ENCODE measurements at regions not wholly inside any gene's neighbourhood (a gene's known extent, or its start where the extent isn't known, plus 50 kb on each side); places are given as distances from the start of the nearest gene placed in this dataset.
"Not testable (repeated sequence)": the region's sequence is repeated elsewhere in the genome, so short reads cannot be mapped to it uniquely, and the experiment has no call there.

- DNase-seq (ENCODE audit: low spot score), result no peak
These were observed 379.2 kb upstream of the GHITM start for GRCh38 chr10:83760142-83760541.

GRCh38 chr10:83764666-83765065, 374.6 kb upstream of the GHITM start:
- no peak for DNase-seq (ENCODE audit: low spot score)

- no peak for DNase-seq (ENCODE audit: low spot score)
These were observed 373.6 kb upstream of the GHITM start for GRCh38 chr10:83765731-83766130.

- no peak for DNase-seq (ENCODE audit: low spot score)
These were observed 370.0 kb upstream of the GHITM start for GRCh38 chr10:83769281-83769820.

- DNase-seq (ENCODE audit: low spot score), result not testable (repeated sequence)
These were observed 352.6 kb upstream of the GHITM start for GRCh38 chr10:83786701-83787100.

- no peak for DNase-seq (ENCODE audit: low spot score)
These were observed 337.3 kb upstream of the GHITM start for GRCh38 chr10:83801983-83802382.

DNA sequence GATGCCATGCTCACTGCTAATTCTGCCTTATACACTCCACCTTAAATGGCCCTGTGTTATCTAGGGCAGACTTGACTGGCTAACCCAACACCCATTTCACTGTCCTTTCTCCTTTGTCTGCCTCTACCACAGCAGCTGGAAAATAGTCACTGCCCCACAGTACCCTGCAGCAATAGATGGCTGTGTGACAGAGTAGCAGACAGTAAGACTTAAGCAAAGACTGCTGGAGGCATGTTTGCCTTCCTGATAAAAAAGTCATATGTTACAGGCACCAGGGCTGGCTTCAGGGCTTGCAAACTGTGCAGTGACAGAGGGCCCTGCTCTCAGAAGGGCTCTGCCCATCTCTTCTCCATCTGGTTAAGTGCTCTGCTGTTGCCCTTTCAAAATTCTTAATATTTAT, 332.6 kb upstream of the GHITM start:
- no peak for DNase-seq (ENCODE audit: low spot score)

DNA sequence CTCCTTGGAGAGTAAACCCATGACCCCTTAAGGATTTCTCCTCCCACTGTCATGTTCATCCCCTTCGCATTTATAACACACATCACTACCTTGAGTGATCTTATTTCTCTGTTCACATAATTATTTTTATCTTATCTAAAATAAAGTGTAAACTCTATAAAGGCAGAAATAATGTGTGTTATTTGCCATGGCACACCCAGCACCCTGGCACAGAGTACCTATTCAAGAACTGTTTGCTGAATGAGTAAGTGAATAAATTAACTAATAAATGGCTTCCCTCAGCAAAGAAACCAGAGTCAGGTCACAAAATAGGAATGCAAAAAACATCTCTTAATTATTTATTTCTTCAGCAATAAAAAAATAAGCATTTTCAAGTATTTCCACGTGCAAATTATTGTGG, 330.3 kb upstream of the GHITM start:
- no peak for DNase-seq (ENCODE audit: low spot score)

- no peak for DNase-seq (ENCODE audit: low spot score)
These were observed 322.4 kb upstream of the GHITM start for GRCh38 chr10:83816942-83817341.

- DNase-seq (ENCODE audit: low spot score), result no peak
These were observed 321.5 kb upstream of the GHITM start for GRCh38 chr10:83817797-83818196.

DNA sequence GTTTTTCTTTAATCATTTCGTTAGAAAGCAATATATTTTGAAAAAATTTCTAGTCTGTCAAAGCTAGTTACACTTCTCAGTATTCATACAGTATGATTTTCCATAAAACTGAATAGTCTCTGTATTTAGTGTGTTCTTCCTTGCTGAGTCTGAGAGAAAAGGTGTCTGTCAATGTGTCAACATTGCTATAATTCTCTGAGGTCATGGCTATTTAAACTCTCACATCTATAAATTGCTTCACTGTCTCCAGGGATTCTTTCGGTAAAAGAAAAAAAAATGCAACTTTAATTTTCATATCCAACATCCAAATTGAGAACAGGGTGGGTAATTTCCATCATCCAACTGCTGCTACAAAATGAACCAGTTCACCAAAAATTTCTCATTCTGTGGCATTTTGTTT, 319.7 kb upstream of the GHITM start:
- no peak for DNase-seq (ENCODE audit: low spot score)

DNA sequence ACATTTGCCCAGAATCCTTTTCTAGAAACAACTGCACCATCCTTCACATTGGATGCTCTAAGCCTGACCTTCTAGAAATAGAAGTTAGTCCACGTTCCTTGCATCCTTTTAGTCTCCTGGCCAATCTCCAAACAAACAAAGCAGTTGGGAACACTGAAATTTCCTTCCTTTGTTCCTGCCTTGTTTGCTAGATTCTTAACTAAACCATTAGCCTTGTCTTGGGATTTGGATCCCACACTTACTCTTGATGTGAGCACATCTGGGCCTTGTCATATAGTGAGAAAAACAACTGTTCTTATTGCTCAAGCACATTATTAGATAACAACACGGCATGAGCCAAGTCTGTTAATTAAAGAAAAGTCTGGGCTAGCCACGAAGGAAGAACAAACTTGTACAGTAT, 319.3 kb upstream of the GHITM start:
- DNase-seq (ENCODE audit: low spot score), result no peak

DNA sequence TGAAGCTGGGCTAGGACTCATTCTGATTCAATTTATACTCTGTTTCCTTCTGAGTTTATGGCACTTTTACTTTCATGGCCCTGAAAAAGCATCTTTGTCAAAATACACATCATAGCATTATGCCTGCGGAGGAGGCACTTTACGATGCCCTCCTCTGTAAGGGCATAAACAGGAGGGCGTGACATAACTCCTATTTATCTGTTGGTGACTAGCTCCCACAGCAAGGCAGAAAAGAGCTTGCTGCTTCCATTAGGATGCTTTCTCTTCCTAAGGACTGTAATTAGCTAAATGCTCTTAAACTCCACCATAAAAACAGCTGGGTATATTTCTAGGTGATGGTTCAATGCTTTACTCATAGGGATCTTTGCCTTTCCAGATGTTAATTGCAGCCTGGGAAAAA, 315.2 kb upstream of the GHITM start:
- no peak for DNase-seq (ENCODE audit: low spot score)

- no peak for DNase-seq (ENCODE audit: low spot score)
These were observed 305.2 kb upstream of the GHITM start for GRCh38 chr10:83834096-83834495.

DNA sequence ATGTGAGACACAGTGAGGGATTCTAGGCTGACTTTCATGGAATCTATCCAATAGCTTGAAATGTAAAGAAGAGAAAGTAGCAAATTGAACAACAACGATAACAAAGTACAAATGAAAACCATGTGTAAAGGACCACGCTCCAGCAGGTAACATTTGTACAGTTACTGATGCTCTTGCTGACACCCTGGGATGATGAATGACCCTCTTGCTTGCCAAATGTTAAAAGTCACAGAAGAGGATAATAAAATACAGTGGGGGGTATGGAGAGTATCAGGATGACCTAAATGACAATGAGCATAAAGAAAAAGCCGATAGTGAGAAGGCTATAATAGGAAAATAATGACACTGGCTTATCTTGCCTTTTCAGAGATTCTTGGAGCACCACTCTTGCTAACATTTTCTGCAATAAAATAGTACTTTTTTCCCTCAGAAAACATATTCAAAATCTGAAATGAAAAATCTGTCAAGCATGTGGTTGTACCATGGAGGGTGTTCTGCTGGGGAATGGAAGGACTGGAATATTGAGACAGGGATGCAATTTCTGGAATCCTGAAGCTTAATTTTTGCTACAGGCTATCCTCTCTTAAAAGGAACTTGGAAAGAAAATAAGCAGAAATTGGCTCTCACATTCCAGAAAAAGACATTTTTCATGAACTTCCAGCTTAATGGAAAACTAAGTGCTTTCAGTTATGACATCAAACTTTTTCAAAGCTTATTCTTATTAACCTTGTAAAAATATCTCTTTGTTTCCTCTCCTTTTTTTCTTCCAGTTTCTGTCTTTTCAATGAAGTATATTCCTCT, 303.2 kb upstream of the GHITM start:
- no peak for DNase-seq (ENCODE audit: low spot score)

- no peak for DNase-seq (ENCODE audit: low spot score)
These were observed 290.6 kb upstream of the GHITM start for GRCh38 chr10:83848677-83849076.

- no peak for DNase-seq (ENCODE audit: low spot score)
These were observed 290.2 kb upstream of the GHITM start for GRCh38 chr10:83849150-83849549.

DNA sequence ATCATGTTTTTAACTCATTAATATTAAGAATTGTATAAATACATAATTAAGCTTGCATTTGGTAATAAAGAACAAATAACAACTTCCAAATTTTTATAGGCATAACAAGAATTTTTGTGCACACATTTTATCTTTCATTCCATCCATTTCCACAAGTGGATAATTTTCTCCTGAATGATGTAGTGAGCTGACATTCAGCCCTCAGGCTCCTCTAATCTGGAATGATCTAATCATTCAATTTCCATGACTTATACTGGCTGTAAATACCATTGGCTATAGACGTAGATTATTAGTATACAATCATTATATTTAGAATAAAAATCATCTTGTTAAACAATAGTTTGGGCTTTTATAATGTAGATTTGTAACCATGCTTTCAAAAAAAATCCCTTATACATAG, 287.2 kb upstream of the GHITM start:
- DNase-seq (ENCODE audit: low spot score), result no peak

DNA sequence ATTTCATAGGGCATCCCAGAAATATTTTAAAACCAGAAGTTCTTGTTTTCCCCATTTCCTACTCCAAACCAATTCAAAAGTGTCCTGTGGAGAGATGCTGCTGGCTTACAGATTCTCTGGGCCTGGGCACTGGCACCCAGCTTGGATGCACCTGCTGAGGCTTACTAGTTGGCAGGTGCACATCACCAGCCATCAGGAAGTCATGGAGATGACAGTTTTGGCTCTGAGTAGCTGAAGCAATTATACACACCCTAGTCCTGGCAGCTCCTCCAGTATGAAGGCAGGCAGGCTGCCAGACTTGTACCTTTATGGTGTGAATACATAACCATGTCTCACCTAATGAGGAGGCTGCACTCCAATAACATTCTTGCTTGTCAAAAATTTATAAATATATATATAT, 276.6 kb upstream of the GHITM start:
- DNase-seq (ENCODE audit: low spot score), result no peak

DNA sequence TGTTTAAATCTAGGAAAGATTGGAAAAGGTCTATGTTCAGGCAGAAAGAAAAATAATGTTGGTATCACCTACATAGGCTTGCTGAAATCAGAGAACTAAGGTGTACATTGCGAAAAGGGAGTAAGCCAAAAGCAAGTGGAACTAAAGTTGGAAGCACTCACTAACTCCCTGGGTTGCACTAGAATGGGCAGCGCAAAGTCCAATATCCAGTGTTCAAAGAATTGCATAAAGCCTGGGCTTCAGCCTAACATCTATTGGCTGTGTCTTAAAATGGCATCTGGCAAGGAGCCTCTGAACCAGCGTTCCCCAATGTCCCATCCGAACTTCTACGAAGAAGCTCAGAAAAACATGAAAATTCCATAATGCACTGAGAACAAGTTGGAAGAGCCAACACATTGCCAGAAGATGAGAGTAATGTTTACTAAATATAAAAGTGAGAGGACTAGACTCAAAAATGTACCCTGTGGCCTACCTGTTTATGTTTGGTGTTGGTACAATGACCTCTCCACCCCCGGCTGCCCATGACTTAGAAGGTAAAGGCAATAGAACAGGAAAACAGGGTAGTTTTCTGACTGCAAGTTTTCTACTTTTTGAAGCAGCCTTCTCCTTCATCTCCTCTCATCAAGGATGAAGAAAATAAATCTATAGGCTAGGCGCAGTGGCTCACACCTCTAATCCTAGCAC, 275.9 kb upstream of the GHITM start:
- DNase-seq (ENCODE audit: low spot score), result no peak

GRCh38 chr10:83869898-83870297, 269.4 kb upstream of the GHITM start:
- no peak for DNase-seq (ENCODE audit: low spot score)

DNA sequence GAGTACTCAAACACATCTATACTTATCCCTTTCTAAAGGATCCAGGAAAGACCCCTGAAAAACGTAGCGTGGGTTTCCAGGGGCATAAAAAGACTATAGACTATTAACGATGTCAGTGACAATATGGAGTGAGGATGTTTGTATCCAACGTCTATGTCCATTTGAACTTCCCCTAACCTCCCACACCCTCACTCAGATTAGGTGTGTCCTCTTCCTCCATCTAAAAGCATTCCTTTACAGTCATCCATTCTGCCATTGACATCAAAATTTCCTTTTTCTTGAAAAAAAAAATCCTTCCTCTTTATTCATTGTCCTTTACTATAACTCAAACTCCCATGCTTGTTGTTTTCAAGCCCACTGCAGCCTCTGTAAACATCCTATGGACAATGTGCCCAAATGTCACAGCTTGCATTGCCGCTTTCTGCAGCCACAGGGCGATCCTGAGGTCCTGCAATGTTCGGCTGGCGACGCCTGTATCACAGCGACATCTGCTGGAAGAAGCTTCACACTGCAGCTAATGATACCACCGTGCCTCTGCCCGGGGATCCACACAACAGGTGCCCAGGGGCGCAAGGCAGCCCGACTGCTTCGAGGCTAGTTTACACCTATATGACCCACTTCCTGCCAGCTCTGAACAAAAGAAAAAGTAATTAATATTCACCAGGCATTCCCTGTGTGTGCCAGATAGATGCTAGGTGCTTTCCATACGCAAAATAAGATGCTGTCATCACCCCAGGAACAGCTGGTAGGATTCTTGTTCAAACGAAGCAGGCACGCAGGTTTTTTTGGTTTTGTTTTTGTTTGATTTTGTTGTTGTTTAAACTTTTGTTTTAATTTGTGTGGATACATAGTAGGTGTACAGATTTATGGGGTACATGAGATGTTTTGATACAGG, 267.9 kb upstream of the GHITM start:
- DNase-seq (ENCODE audit: low spot score), result peak; percentile 66
